HG02870 (cell line): ENCODE measurements at regions not wholly inside any gene's neighbourhood (a gene's known extent, or its start where the extent isn't known, plus 50 kb on each side); places are given as distances from the start of the nearest gene placed in this dataset.

Source experiments
- ATAC-seq: cut with Tn5 transposase; IDR thresholded peaks from one replicate; pipeline ENCODE4 v1.9.1; 2021; ENCODE audit warnings: mild to moderate bottlenecking, moderate library complexity; ENCODE audit not compliant: unreplicated experiment

DNA sequence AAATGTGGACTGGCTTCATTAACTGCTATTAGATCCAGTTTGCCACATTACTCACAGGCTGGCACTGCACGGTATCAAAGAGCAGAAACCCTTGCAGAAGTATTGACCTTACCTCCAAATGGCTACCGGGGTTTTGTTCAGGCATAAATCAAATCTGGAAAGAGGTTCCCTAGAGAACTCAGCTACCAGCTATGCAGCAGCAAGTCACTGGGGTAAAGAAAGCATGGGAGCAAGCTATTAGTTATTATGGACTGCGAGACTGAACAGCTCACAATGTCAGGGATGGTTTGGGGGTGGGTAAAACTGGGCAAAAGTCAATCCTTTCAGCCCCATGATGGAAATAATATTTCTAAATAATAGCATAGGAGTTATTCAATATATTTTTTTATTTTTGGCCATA is 128.1 kb downstream of the FANCF start:
- ATAC-seq: no peak

DNA sequence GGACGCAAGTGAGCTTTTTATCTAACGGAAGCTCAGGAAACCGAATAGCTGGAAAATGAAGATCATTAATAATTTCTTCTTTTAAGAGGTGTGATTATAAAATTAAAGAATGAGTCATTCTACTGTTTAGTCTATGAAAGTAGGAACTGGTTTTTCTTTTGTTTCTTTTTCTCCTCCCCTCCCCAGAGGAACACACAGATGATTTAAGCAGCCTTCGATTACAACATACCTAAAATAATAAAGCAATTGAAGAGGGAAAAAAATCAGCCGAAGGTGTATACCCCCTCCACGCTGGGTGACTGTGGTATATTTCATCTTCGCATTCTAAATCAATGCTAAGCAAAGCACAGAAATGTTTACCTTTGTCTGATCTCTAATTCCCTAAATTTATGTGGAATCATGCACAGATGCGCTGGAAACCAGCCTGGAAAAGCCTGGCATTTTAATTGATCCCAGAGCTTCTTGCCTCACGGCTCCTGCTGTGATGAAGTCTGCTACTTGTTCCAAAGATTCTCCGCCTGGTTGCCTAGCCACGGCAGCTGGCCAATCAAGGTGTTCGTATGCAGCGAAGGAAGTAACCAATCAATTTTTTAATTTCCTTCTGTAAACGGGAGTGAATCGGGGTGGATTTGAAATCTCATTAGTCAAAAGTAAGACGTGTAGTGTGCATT is 133.9 kb downstream of the FANCF start:
- ATAC-seq: no peak

DNA sequence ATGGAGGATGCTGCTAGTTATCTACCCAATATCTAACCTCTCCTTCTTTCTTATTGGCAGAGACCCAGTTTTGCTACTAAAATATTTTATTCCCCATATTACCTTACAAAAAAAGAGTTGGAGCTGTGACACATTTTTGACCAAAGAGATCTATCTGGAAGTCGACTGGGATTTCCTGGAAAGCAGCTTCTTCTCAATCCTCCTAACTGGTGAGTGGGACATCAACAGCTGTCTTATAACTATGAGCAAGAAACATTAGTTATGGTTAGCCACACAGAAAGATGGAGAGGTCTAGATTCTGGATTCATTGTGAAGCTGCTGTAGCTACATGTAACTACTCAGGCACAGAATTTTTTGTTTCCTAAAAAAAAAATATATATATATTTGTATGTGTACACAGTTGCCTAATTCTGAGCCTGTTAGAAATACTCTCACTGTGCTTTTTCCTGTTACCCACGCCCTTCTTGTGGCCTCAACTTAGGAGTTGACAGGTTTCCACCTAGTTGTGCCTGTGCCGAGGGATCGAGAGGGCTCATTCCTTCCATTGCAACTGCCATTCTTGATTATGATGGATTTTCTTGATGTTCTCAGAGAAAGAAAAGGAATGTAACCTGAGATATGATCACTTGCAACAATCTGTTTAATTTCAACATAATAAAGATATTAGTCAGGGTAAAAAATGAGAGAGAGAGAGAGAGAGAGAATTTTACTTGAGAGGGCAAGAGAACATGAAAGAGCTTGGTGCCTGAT is 142.0 kb downstream of the SLC17A6 start:
- no peak for ATAC-seq

DNA sequence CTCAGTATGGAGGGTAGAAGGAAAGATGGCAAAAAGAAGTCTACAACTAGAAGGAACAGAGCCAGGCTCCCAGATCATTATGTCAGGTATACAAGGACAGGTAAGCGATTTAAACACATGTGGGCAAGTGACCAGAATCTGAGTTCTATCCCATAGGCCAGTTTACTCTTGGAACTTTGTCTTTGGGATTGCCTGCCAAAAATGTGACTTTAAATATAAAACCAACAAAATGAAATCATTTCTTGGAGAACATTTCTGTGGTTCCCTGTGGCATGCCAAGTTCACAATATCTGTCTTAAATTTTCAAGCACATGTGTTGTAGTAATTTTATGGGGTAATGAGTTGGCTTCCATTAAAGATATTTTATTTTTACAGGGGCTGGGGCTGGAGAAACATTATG is 141.0 kb downstream of the SLC17A6 start:
- ATAC-seq: no peak

DNA sequence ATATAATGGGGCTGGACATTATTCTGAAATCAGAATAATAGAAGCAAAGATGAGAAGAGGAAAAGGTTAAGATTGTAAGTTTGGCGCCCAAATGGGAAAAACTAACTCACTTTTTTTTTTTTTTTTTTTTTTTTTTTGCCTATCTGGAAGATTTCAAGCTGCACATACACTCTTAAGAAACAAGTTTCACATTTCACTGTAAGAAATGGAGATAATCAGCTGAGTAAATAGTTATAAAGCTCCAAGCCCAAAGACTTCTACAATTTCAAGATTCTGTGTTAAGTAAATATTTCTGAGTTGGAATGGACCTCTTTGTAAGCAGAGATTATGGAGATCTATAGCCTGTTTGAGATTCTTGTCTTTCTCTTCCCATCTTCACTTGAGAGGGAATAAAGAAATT is 140.0 kb downstream of the SLC17A6 start:
- no peak for ATAC-seq

DNA sequence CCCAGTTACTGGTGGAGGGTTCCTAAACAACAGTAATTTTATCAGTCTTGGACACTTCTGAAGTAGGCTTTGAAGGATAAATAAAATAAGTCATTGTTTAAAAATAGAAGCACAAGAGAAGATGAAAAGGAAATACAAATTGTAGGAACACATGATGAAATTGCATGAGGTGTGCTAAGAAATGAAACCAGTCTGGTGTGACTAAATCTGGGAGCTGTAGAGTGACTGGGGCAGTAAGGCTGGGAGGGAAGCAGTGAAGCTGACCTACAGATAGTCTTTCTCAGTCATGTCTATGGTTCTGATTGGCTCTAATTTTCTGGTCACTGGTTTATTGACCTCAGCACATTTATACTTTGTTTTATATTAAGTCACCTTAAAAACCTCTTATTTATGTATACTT is 139.1 kb downstream of the SLC17A6 start:
- ATAC-seq: no peak

DNA sequence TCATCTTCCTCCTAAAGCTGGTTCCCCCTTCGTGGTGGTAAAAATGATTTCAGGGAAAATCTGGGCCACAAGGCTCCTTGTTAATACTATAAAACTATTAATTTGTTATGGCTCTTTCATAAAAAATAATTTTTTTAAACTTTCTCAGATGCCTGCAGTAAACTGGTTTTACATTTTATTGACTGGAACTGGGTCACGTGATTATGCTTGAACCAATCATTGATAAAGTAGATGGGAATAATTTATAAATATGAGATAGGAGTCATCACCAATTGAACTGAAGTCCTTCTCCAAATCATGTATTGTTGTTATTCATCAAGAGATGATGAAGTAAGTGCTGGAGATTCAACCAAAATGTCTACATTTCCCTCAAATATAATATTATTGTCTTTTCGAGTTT is 138.4 kb downstream of the SLC17A6 start:
- ATAC-seq: no peak

DNA sequence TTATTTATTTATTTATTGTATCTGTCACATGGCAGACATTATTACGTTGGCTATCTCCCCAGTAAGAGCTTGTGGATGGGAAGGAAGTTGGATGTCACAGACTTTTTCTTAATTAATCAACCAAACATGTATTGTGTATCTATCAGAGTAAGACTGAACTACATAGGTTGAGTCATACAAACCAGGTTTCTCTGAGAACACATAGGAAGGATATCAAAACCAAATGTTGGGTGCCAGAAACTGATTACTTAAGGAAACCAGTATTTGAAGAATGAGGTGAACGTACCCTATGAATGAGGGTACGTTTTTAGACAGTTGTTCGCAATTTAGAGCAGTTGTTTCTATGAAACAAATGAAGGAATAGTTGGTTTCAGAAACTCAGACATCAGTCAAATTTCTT is 136.4 kb downstream of the SLC17A6 start:
- no peak for ATAC-seq

DNA sequence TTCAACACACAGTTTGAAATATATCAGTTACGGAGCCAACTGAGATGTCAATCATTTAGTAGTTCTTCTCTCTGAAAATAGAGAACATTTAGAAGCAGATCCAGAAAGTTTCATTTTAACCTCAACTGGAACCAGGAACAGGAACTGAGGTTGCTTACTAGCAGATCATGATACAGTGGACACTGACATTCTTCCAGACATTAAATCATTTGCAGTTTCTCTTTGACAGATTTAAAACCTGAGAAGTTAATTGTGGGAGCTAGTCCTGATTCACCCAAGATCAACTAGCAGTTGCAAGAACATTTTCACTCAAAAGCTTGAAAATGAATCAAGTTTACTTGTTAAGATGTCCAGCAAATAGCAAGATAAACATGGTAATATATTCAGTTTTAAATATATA is 135.4 kb downstream of the SLC17A6 start:
- ATAC-seq: no peak

DNA sequence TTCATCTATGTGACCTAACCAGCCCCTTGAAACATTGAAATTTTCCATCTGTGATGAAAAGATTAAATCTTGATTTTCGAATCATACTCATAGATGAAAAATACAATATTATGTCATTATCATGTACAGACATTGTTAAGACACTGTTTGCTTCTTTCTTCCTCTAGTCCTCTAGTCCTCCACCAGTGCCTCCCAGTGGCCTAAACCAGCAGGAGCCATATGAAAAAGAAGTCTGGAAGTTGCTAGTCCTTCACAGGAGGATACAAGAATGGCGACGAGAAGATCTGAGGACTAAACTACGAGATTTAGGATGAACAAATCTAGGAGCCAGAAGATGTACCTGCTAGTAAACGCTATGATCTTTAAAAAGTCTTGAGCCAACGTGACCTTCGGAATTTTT is 134.1 kb downstream of the SLC17A6 start:
- ATAC-seq: no peak

DNA sequence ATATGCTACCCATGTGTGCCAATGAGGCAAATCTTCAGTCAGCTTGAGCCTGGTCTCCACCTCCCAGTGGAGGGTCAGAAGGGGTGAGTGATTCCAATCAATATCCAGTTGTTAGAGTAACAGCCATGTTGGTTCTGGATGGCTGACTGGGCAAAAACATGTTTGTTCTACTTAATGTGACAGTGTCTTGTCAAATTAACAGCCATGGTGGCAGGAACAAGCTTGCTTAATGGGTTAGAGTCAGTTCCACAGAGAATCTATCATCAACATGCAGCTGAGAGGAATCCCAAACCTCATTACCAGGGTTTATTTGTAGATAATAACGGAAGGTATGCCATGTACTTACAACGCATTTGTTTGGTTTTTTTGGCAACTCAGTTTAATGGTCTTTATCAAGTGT is 133.2 kb downstream of the SLC17A6 start:
- ATAC-seq: no peak

DNA sequence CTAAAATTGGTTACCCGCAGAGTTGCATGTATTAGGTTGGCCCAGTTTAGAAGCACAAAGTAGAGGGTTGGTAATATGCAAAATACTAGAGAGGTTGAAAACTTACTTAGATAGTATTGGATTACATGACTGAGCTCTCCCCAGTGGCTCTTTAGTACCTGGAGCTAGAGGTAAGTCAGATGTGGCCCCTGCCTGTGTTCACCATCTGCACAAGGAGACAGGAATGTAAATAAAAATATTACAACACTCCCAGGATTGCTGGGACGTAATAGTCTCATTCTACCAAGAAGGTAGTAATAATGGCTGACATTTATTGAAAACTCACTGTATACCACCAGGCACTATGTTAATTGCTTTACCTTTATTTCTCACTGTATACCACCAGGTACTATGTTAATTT is 129.6 kb downstream of the SLC17A6 start:
- ATAC-seq: no peak

DNA sequence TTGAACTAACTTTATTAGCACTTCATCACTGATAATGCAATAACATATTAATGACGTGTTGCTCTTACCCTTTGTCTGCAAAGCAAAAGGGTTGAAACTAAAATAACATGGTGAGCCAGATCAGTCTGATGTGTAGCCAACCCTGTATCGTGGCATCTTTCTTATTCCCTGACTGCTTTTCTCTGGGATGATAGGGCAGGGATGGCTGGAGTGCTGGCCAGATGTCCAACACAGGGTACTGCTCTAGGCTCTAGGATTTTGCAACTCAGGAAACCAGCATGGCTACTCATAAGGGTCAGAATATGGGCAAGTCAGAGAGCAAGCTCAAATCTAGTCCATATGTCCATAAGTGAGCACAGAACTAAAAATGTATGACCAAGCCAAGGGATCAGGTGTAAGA is 129.1 kb downstream of the SLC17A6 start:
- ATAC-seq: no peak

DNA sequence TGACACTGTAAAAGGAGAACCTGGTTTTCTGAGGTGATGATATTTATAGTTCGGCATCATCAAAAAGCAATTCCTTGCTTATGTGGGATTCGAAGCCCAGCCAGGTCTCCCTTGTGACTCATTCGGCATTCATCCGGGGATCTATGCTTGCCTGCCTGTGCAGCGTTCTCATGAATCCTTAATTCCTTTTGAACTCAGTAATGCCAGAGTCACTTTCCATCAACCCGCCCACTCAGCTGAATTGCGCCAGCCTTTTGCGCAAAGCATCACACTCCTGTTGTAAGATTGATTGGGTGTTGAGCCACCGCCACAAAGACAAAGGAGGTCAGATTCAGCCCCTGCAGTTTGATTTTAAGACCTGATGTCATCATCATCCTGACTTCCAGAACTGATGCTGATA is 128.6 kb downstream of the SLC17A6 start:
- ATAC-seq: no peak

DNA sequence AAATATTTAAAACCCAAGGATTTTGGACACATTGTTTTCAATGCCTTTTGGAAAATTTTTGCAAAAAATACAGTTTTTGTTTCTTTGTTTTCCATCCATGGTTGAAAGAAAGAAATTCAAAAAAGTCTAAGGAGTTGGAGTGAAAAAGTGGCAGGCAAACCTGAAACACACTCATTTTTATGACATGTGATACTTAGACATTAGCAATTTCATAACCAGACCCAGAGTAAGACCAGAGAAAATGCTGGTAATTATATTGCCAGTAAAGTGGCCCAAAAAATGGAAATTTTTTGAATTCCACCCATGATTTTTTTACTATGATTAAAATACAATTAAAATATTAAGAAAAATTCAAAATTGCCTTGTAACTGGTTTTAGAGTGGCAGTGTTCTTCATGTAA is 128.2 kb downstream of the SLC17A6 start:
- no peak for ATAC-seq

DNA sequence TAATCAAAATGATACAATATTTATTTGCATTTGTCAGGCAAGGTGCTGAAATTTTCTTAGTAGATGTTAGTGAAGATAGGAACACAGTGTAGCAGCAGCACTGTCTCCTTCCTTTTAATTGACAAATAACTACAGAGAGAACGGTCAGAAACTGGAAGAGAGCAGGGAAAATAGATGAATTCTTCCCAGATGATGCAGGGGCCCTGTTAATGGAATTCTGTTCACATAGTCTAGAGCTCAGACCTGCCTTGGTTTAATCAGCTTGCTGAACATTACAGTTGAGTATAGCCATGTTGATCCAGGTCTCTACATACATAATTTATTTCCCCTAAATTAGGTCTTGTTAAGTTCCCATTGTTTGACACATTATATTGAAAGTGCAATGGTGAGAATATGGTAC is 127.4 kb downstream of the SLC17A6 start:
- ATAC-seq: no peak

DNA sequence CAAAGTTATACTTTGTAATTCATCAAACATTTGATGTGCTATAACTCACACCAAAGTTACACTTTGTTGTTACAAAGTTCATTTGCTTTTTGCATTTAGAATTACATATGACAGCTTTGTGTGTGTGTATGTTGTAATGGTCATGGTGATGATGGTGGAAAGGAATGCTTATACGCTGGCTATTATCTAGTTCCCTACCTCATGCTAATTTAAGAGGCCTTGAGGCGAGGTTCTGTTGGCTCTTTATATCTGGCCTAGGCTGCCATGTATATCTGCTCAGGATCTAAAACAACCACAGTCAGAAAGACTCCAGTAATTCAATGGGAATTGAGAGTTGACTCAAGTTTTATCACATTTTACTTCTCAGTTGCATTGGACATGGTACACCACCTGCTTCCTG is 123.4 kb downstream of the SLC17A6 start:
- no peak for ATAC-seq

DNA sequence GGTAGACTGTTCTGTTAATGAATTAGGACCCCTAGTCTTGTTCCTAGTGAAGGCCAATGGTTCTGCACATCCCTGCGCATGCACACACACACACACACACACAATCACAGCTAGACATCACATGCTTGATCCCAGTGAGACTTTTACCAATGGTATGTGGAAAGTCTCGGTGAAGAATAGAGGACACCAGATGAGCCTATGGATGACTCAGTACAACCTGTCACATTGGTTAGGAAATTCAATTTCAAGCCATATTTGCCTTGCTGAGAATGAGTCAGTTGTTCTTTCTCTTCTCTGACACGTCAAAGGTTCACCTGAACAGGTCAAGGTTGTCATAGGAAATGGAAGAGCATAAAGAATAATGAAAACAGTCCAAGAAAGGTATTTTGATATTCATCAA is 122.0 kb downstream of the SLC17A6 start:
- ATAC-seq: no peak

DNA sequence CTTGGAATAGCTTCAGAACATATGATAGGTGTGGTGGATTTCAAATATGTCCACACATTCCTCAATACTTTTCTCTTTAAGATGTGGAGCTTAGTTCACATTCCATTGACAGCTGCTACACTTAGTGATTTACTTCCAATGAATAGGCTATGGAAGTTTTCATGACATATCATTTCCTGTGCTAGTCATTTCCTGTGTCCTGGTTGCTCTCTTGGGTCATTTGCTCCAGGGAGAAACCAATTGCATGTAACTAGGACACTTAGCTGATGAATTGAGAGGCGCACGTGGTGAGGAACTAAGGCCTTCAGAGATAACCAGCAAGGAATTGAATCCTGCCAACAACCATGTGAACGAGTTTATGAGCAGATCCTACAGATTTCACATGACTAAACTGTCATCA is 120.9 kb downstream of the SLC17A6 start:
- no peak for ATAC-seq

DNA sequence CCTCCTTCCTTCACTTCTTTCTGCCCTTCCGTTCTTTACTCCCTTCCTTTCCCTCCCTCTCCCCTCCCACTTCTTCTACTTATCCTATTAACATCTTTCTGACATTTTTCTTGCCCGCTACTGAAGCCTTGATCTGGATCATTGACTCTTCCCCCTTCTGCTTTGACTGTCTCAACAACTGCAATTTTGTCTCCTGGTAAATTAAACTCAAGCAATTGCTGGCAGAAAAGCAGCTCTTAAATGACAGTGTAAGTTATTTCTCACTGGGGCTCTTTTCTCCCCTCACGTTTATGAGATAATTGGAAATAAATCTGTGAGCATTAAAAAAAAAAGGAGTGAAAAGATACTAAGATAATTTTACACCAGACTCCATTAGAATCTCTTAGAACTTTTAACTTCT is 120.0 kb downstream of the SLC17A6 start:
- no peak for ATAC-seq

DNA sequence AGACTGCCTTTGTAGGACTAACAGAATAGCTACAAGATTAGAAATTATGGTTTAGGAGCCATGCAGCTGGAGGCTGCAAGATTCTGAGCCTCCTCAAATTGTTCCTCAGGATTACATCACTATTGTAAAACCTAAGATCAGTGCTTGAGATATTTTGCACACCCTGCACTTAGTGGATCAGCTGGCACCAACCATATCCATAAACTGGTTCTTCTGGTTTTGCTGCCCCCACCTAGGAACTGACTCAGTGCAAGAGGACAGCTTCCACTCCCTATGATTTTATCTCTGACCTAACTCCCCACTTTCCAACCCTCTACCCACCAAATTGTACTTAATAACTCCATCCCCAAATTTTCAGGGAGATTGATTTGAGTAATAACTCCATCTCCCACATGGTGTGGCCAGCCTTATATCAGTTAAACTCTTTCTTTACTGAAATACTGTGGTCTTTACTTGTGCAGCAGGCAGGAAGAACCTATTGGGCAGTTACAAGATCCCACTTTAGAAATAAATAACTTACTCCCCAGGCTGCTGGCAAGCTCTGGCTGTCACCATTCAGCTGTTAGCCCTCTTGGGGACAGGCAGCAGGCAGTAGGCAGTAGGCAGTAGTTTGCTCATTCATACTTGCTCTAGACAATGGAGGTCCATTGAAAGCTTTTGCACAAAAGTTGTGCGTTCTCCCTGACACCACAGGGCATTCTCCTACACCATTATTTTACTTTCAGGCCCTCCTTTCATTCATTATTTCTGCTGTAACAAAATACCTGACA is 119.0 kb downstream of the SLC17A6 start:
- no peak for ATAC-seq

DNA sequence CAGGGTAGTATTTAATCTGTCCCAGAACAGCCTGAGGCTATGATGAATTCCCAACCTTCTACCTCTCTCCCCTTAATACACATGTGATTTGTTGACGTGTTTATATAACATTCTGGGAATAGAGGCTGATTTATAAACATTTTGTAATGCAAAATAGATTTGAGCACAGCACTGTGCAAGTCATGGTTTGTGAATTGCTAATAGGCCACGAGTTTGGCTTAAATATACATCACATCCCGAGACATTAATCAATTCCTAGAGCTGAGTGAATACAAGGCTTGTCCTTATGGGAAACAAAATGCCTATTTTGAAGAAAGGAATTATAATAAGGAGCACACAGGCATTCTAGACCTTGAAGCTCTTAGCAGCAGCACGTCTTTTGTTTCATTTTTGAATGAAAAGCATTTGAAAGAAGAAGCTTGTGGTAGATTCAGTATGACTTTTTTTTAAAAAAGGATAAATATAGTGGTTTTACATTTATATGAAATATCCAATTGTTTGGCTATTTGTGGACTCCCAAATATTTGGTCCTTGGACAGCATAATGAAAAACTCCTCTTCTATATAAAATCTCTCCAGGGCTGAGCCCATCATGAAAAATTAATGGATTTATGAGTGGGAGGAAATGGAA is 116.4 kb downstream of the SLC17A6 start:
- no peak for ATAC-seq
